ENCODE measurements at regions not wholly inside any gene's neighbourhood (a gene's known extent, or its start where the extent isn't known, plus 50 kb on each side); places are given as distances from the start of the nearest gene placed in this dataset.

DNA sequence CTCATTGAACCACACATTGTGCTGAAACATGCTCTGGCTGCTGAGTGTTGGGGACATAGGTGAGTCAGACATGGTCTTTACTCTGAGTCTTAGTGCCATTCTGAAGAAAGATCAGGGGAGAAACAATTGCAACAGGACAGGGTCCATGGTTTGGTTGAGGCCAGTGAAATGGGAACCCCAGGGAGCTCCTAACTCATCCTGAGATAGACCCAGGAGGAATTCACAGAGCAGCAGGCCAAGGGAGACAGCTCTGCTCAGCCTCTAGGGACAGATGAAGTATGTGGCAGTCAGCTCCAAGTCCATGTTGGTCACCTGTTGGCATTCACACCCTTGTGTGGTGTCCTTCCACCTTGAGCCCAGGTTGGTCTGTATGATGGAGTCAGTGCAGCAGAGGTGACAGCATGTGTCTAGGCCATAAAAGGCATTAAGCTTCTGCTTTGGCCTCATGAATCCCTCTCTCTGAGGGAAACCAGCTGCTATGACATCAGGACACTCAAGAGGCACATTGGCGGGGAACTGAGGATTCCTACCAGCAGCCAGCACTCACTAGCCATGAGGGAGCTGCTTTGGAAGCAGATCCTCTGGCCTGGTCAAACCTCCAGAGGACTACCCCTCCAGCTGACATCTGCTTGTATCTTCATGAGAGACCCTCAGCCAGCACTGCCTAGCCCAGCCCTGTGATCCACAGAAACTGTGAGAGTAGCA is 50.3 kb upstream of the MYEOV start:
- H3K36me3 Mint-ChIP-seq (ENCODE audit: insufficient read depth, unreplicated experiment) = peaks cover 6% of the 10 kb centered on the region
- no peak for DNase-seq (ENCODE audit: unreplicated experiment)
- TF ChIP-seq, protein P1, sequence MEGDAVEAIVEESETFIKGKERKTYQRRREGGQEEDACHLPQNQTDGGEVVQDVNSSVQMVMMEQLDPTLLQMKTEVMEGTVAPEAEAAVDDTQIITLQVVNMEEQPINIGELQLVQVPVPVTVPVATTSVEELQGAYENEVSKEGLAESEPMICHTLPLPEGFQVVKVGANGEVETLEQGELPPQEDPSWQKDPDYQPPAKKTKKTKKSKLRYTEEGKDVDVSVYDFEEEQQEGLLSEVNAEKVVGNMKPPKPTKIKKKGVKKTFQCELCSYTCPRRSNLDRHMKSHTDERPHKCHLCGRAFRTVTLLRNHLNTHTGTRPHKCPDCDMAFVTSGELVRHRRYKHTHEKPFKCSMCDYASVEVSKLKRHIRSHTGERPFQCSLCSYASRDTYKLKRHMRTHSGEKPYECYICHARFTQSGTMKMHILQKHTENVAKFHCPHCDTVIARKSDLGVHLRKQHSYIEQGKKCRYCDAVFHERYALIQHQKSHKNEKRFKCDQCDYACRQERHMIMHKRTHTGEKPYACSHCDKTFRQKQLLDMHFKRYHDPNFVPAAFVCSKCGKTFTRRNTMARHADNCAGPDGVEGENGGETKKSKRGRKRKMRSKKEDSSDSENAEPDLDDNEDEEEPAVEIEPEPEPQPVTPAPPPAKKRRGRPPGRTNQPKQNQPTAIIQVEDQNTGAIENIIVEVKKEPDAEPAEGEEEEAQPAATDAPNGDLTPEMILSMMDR (IDR thresholded peaks at IDR 0.05; ENCODE audit: unreplicated experiment) = no peak
- POLR2A ChIA-PET = no interaction called here
- BruUV-seq (replicated peaks) = no TSS peak
- no peaks in the 10 kb centered on the region for H3K9me3 Mint-ChIP-seq (ENCODE audit: unreplicated experiment)
- no peak overlapping the region for H3K4me3 Mint-ChIP-seq (ENCODE audit: unreplicated experiment)
- H3K27me3 Mint-ChIP-seq (ENCODE audit: insufficient read depth, unreplicated experiment) = no peaks in the 10 kb centered on the region
- no peaks in the 10 kb centered on the region for H3K4me1 Mint-ChIP-seq (ENCODE audit: insufficient read depth, unreplicated experiment)
- intact Hi-C loops (cut with micrococcal nuclease) = loop anchor here (5.0 kb wide), 1 partner anchor 111 kb away; no protein-coding TSS in a partner anchor
- CTCF ChIA-PET = interaction anchor here (1.2 kb wide), 1 partner anchor 112 kb away, joined by 4 read pairs; no protein-coding TSS in a partner anchor
- H3K27ac Mint-ChIP-seq (ENCODE audit: low read depth, unreplicated experiment) = no peak overlapping the region
